ENCODE measurements at regions not wholly inside any gene's neighbourhood (a gene's known extent, or its start where the extent isn't known, plus 50 kb on each side); places are given as distances from the start of the nearest gene placed in this dataset.
A peak's percentile ranks its signal among the peaks of the same experiment; 100 is the strongest.
"Not testable (repeated sequence)": the region's sequence is repeated elsewhere in the genome, so short reads cannot be mapped to it uniquely, and the experiment has no call there.

GRCh38 chr12:39699079-39699478, 79.5 kb upstream of the ABCD2 start:
- DNase-seq (ENCODE audit: low read depth) = not testable (repeated sequence)

GRCh38 chr12:39697108-39697507, 77.5 kb upstream of the ABCD2 start:
- no peak for DNase-seq (ENCODE audit: low read depth)

GRCh38 chr12:39692258-39692853, 72.8 kb upstream of the ABCD2 start:
- no peak for DNase-seq (ENCODE audit: low read depth)

GRCh38 chr12:39685854-39686657, 66.5 kb upstream of the ABCD2 start:
- no peak for DNase-seq (ENCODE audit: low read depth)

- no peak for DNase-seq (ENCODE audit: low read depth)
These were observed 63.3 kb upstream of the ABCD2 start for GRCh38 chr12:39682689-39683477.

- peak; percentile 3 for DNase-seq (ENCODE audit: low read depth)
These were observed 55.7 kb upstream of the ABCD2 start for GRCh38 chr12:39675263-39675662.

- no peak for DNase-seq (ENCODE audit: low read depth)
These were observed 53.4 kb upstream of the ABCD2 start for GRCh38 chr12:39672976-39673375.

GRCh38 chr12:39671898-39672875, 52.6 kb upstream of the ABCD2 start:
- DNase-seq (ENCODE audit: low read depth) = no peak

- DNase-seq (ENCODE audit: low read depth) = peak; percentile 28
These were observed 49.9 kb upstream of the ABCD2 start for GRCh38 chr12:39669539-39669938.

Measured in HT1080 (cell line).